Right lobe of liver (tissue), 4 donors: ENCODE measurements at regions not wholly inside any gene's neighbourhood (a gene's known extent, or its start where the extent isn't known, plus 50 kb on each side); places are given as distances from the start of the nearest gene placed in this dataset.

Experiments
- POLR2A ChIP-seq: fragments of 450-650 bp; IDR thresholded peaks from one replicate; pipeline ENCODE4 v1.6.1; 2017; ENCODE audit warnings: antibody characterized with exemption, mild to moderate bottlenecking
- TF ChIP-seq, protein P1 (sequence below), 4 donors: fragments of 200-600 bp in 3 of 4; fragments of 450-650 bp in 1 of 4; IDR thresholded peaks; one replicate each; pipeline versions ENCODE4 v1.5.1 to v1.8.0; 2016 to 2022; ENCODE audit warnings: antibody characterized with exemption in 4 of 4, mild to moderate bottlenecking in 2 of 4
- donor health status: DM: no; HTN: no; CAD: no.
- donor health status: DM: no; HTN: no; CAD: no.
- donor health status: DM: no; HTN: yes; CAD: no.

DNA sequence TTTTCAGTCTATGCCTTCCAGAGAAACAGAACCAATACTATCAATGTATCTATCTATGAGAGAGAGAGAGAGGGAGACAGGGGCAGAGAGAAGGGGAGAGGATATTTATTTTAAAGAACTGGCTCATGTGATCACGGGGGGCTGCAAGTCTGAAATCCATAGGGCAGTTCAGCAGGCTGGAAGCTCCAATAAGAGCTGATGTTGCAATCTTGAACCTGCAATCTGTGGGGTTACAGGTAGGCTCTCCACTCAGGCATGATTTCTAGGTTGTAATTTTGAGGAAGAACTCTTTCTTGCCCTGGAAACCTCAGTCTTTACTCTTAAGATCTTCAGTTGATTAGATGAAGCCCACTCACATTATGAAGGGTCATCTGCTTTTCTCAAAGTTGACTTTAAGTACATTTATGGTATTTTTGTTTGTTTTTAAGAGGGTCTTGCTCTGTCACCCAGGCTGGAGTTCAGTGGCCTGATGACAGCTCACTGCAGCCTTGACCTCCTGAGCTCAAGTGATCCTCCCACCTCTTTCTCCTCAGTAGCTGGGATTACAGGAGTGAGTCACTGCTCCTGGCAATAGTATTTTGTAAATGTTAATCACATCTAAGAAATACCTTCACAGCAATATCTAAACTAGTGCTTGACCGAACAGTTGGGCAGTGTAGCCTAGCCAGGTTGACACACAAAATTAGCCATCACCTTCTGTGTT lies 376.4 kb downstream of the FGF9 start:
- TF ChIP-seq, protein P1, sequence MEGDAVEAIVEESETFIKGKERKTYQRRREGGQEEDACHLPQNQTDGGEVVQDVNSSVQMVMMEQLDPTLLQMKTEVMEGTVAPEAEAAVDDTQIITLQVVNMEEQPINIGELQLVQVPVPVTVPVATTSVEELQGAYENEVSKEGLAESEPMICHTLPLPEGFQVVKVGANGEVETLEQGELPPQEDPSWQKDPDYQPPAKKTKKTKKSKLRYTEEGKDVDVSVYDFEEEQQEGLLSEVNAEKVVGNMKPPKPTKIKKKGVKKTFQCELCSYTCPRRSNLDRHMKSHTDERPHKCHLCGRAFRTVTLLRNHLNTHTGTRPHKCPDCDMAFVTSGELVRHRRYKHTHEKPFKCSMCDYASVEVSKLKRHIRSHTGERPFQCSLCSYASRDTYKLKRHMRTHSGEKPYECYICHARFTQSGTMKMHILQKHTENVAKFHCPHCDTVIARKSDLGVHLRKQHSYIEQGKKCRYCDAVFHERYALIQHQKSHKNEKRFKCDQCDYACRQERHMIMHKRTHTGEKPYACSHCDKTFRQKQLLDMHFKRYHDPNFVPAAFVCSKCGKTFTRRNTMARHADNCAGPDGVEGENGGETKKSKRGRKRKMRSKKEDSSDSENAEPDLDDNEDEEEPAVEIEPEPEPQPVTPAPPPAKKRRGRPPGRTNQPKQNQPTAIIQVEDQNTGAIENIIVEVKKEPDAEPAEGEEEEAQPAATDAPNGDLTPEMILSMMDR (IDR thresholded peaks at IDR 0.05): no peak
- TF ChIP-seq POLR2A: no peak
